GM23338 (cell line): ENCODE measurements at regions not wholly inside any gene's neighbourhood (a gene's known extent, or its start where the extent isn't known, plus 50 kb on each side); places are given as distances from the start of the nearest gene placed in this dataset.

Experiments used
- ATAC-seq: fragments of 200-7000 bp; cut with Tn5 transposase; 3 replicates; pipeline ENCODE4 v1.9.1; 2020
- DNase-seq: peaks from one replicate; pipeline ENCODE4 v3.0.0-alpha.2; 2015; ENCODE audit warnings: low spot score
- H2AFZ ChIP-seq: fragments of 200-600 bp; sonication (generic); 2 replicates; pipeline ENCODE4 v1.8.0; 2016; ENCODE audit warnings: antibody characterized with exemption, mild to moderate bottlenecking, moderate library complexity
- H3F3A ChIP-seq: fragments of 200-600 bp; sonication (generic); replicated peaks from 2 replicates; pipeline ENCODE4 v1.8.0; 2017; ENCODE audit warnings: antibody characterized with exemption, mixed run types, low read depth
- H3K27ac ChIP-seq: fragments of 200-600 bp; sonication (generic); 2 replicates; pipeline ENCODE4 v1.6.1; 2016; ENCODE audit warnings: low read depth
- H3K27me3 ChIP-seq: fragments of 200-600 bp; sonication (generic); 2 replicates; pipeline ENCODE4 v1.8.0; 2016; ENCODE audit warnings: mild to moderate bottlenecking, mixed run types, moderate library complexity; ENCODE audit not compliant: insufficient read depth
- H3K36me3 ChIP-seq: fragments of 200-600 bp; sonication (generic); 2 replicates; pipeline ENCODE4 v1.8.0; 2016; ENCODE audit warnings: mild to moderate bottlenecking; ENCODE audit not compliant: insufficient read depth
- H3K4me1 ChIP-seq: fragments of 200-600 bp; sonication (generic); 2 replicates; pipeline ENCODE4 v1.8.0; 2016; ENCODE audit warnings: mild to moderate bottlenecking, moderate library complexity; ENCODE audit not compliant: insufficient read depth
- H3K4me2 ChIP-seq: fragments of 200-600 bp; sonication (generic); 2 replicates; pipeline ENCODE4 v1.7.1; 2017; ENCODE audit warnings: mixed run types
- H3K4me3 ChIP-seq: fragments of 200-600 bp; sonication (generic); 2 replicates; pipeline ENCODE4 v1.6.1; 2016; ENCODE audit warnings: mixed run types
- H3K79me2 ChIP-seq: fragments of 200-600 bp; sonication (generic); replicated peaks from 2 replicates; pipeline ENCODE4 v1.8.0; 2017; ENCODE audit warnings: mild to moderate bottlenecking; ENCODE audit not compliant: insufficient read depth
- H3K9me2 ChIP-seq: fragments of 200-600 bp; sonication (generic); 2 replicates; pipeline ENCODE4 v1.8.0; 2017; ENCODE audit not compliant: insufficient read depth
- H4K20me1 ChIP-seq: fragments of 200-600 bp; sonication (generic); replicated peaks from 2 replicates; pipeline ENCODE4 v1.8.0; 2017; ENCODE audit warnings: mild to moderate bottlenecking; ENCODE audit not compliant: insufficient read depth
- H3K27ac Mint-ChIP-seq: 2 replicates; pipeline ENCODE4 v1.8.0; 2020; ENCODE audit warnings: inconsistent platforms, mild to moderate bottlenecking, moderate library complexity, mixed read lengths
- H3K27me3 Mint-ChIP-seq: 3 replicates; pipeline ENCODE4 v1.8.0; 2022; ENCODE audit warnings: low read depth, mild to moderate bottlenecking, moderate library complexity, mixed read lengths, inconsistent platforms; ENCODE audit not compliant: insufficient read depth, poor library complexity
- H3K36me3 Mint-ChIP-seq: 3 replicates; pipeline ENCODE4 v1.8.0; 2021; ENCODE audit warnings: low read depth, mild to moderate bottlenecking, inconsistent platforms, moderate library complexity, mixed read lengths
- H3K4me1 Mint-ChIP-seq: 3 replicates; pipeline ENCODE4 v1.8.0; 2020; ENCODE audit warnings: mild to moderate bottlenecking, inconsistent platforms, mixed read lengths
- H3K4me3 Mint-ChIP-seq: 3 replicates; pipeline ENCODE4 v1.8.0; 2021; ENCODE audit warnings: moderate library complexity, mild to moderate bottlenecking, inconsistent platforms, mixed read lengths
- H3K9me3 Mint-ChIP-seq: 3 replicates; pipeline ENCODE4 v1.8.0; 2020; ENCODE audit warnings: moderate library complexity, mild to moderate bottlenecking, inconsistent platforms, mixed read lengths
- CREB1 ChIP-seq: fragments of 250-450 bp; sonication (Bioruptor Pico); IDR thresholded peaks from 2 replicates; pipeline ENCODE4 v1.5.0; 2020; ENCODE audit warnings: low read depth, mild to moderate bottlenecking, moderate library complexity
- EZH2 ChIP-seq: fragments of 200-600 bp; sonication (generic); IDR thresholded peaks from one replicate; pipeline ENCODE4 v1.8.0; 2017; ENCODE audit warnings: antibody characterized with exemption, mild to moderate bottlenecking, low read depth; ENCODE audit not compliant: unreplicated experiment
- EZH2phosphoT487 ChIP-seq: fragments of 200-600 bp; sonication (generic); IDR thresholded peaks from one replicate; pipeline ENCODE4 v1.8.1; 2018; ENCODE audit warnings: antibody characterized with exemption; ENCODE audit not compliant: unreplicated experiment
- JUNB ChIP-seq: IDR thresholded peaks from one replicate; pipeline ENCODE4 v1.6.1; 2016; ENCODE audit warnings: antibody characterized with exemption; ENCODE audit not compliant: unreplicated experiment
- NANOG ChIP-seq: IDR thresholded peaks from 2 replicates; pipeline ENCODE4 v1.6.1; 2016; ENCODE audit warnings: antibody characterized with exemption, borderline replicate concordance
- POLR2AphosphoS5 ChIP-seq: IDR thresholded peaks from 2 replicates; pipeline ENCODE4 v1.6.1; 2016; ENCODE audit warnings: antibody characterized with exemption, low read depth
- REST ChIP-seq: IDR thresholded peaks from one replicate; pipeline ENCODE4 v1.6.1; 2018; ENCODE audit warnings: antibody characterized with exemption; ENCODE audit not compliant: unreplicated experiment
- STAT1 ChIP-seq: IDR thresholded peaks from one replicate; pipeline ENCODE4 v1.6.1; 2016; ENCODE audit warnings: antibody characterized with exemption; ENCODE audit not compliant: unreplicated experiment
- ZNF114 ChIP-seq: fragments of 250-450 bp; sonication (Bioruptor Pico); IDR thresholded peaks from 2 replicates; pipeline ENCODE4 v1.5.0; 2020; ENCODE audit warnings: mild to moderate bottlenecking, moderate library complexity
- ZNF331 ChIP-seq: fragments of 250-450 bp; sonication (Bioruptor Pico); IDR thresholded peaks from 2 replicates; pipeline ENCODE4 v1.5.0; 2020; ENCODE audit warnings: low read depth, mild to moderate bottlenecking, moderate library complexity
- TF ChIP-seq, protein P1 (sequence below): IDR thresholded peaks from 2 replicates; pipeline ENCODE4 v1.6.1; 2016; ENCODE audit warnings: antibody characterized with exemption
- TF ChIP-seq, protein P2 (sequence below), 2 experiments: fragments of 200-600 bp in 1 of 2; sonication (generic) in 1 of 2; conservative IDR thresholded peaks; 2 replicates each; pipeline versions ENCODE4 v1.5.1 to v1.6.1; 2016 to 2017; ENCODE audit warnings: antibody characterized with exemption in 2 of 2, low read depth in 2 of 2, mild to moderate bottlenecking in 2 of 2, moderate library complexity in 1 of 2
- TF ChIP-seq, protein P3 (sequence below): fragments of 250-450 bp; sonication (Bioruptor Pico); IDR thresholded peaks from 2 replicates; pipeline ENCODE4 v1.5.0; 2020; ENCODE audit warnings: mild to moderate bottlenecking, moderate library complexity

DNA sequence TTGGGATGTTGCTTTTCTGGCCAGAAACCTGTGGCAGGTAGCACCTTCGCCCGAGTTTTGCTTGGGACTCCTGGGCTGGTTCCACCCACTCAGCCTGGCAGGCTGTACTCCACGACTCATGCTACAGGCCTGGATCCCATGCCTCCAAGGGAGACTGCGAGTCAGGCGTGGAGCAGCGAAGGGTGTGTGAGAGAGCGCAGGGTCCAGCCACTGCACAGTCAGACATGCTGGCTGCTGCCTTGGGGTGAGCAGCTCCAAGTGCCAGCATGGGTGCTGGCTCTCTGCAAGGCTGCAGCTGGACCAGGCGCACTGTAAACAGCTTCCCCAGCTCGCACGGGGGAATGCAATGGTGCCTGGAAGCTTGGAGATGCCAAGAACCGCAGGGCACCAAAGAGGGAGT is 249.6 kb upstream of the EDIL3 start:
- H3K27ac Mint-ChIP-seq = no peak overlapping the region; the same call in 1 of the 2 replicates
- peaks cover 2% of the 10 kb centered on the region for H3K27me3 Mint-ChIP-seq
- no peaks in the 10 kb centered on the region for H4K20me1 ChIP-seq
- H3K27me3 ChIP-seq = no peaks in the 10 kb centered on the region
- no peaks in the 10 kb centered on the region for H3K79me2 ChIP-seq
- H3K4me2 ChIP-seq = no peak overlapping the region
- H3K4me1 ChIP-seq = no peaks in the 10 kb centered on the region; the same call in 1 of the 2 replicates
- no peak overlapping the region for H3K27ac ChIP-seq
- no peaks in the 10 kb centered on the region for H3K36me3 Mint-ChIP-seq
- no peaks in the 10 kb centered on the region for H3K36me3 ChIP-seq
- no peak for DNase-seq
- peaks cover 8% of the 10 kb centered on the region; the same call in 1 of the 3 replicates for H3K4me1 Mint-ChIP-seq
- H2AFZ ChIP-seq = peak overlapping the region; percentile 89
- H3K4me3 ChIP-seq = no peak overlapping the region
- no peaks in the 10 kb centered on the region; the same call in 2 of the 3 replicates for H3K9me3 Mint-ChIP-seq
- H3K4me3 Mint-ChIP-seq = no peak overlapping the region
- TF ChIP-seq POLR2AphosphoS5 (no peak), JUNB (no peak), ZNF331 (CRISPR knock-in tag) (no peak), REST (no peak), ZNF114 (CRISPR knock-in tag) (no peak), CREB1 (CRISPR knock-in tag) (no peak), EZH2phosphoT487 (no peak), STAT1 (no peak), NANOG (no peak), EZH2 (no peak)
- TF ChIP-seq, protein P1, sequence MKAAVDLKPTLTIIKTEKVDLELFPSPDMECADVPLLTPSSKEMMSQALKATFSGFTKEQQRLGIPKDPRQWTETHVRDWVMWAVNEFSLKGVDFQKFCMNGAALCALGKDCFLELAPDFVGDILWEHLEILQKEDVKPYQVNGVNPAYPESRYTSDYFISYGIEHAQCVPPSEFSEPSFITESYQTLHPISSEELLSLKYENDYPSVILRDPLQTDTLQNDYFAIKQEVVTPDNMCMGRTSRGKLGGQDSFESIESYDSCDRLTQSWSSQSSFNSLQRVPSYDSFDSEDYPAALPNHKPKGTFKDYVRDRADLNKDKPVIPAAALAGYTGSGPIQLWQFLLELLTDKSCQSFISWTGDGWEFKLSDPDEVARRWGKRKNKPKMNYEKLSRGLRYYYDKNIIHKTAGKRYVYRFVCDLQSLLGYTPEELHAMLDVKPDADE = no peak
- TF ChIP-seq, protein P2, sequence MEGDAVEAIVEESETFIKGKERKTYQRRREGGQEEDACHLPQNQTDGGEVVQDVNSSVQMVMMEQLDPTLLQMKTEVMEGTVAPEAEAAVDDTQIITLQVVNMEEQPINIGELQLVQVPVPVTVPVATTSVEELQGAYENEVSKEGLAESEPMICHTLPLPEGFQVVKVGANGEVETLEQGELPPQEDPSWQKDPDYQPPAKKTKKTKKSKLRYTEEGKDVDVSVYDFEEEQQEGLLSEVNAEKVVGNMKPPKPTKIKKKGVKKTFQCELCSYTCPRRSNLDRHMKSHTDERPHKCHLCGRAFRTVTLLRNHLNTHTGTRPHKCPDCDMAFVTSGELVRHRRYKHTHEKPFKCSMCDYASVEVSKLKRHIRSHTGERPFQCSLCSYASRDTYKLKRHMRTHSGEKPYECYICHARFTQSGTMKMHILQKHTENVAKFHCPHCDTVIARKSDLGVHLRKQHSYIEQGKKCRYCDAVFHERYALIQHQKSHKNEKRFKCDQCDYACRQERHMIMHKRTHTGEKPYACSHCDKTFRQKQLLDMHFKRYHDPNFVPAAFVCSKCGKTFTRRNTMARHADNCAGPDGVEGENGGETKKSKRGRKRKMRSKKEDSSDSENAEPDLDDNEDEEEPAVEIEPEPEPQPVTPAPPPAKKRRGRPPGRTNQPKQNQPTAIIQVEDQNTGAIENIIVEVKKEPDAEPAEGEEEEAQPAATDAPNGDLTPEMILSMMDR (conservative IDR thresholded peaks at IDR 0.05; ENCODE audit: low read depth in 2 of 2) = no peak
- TF ChIP-seq, protein P3, sequence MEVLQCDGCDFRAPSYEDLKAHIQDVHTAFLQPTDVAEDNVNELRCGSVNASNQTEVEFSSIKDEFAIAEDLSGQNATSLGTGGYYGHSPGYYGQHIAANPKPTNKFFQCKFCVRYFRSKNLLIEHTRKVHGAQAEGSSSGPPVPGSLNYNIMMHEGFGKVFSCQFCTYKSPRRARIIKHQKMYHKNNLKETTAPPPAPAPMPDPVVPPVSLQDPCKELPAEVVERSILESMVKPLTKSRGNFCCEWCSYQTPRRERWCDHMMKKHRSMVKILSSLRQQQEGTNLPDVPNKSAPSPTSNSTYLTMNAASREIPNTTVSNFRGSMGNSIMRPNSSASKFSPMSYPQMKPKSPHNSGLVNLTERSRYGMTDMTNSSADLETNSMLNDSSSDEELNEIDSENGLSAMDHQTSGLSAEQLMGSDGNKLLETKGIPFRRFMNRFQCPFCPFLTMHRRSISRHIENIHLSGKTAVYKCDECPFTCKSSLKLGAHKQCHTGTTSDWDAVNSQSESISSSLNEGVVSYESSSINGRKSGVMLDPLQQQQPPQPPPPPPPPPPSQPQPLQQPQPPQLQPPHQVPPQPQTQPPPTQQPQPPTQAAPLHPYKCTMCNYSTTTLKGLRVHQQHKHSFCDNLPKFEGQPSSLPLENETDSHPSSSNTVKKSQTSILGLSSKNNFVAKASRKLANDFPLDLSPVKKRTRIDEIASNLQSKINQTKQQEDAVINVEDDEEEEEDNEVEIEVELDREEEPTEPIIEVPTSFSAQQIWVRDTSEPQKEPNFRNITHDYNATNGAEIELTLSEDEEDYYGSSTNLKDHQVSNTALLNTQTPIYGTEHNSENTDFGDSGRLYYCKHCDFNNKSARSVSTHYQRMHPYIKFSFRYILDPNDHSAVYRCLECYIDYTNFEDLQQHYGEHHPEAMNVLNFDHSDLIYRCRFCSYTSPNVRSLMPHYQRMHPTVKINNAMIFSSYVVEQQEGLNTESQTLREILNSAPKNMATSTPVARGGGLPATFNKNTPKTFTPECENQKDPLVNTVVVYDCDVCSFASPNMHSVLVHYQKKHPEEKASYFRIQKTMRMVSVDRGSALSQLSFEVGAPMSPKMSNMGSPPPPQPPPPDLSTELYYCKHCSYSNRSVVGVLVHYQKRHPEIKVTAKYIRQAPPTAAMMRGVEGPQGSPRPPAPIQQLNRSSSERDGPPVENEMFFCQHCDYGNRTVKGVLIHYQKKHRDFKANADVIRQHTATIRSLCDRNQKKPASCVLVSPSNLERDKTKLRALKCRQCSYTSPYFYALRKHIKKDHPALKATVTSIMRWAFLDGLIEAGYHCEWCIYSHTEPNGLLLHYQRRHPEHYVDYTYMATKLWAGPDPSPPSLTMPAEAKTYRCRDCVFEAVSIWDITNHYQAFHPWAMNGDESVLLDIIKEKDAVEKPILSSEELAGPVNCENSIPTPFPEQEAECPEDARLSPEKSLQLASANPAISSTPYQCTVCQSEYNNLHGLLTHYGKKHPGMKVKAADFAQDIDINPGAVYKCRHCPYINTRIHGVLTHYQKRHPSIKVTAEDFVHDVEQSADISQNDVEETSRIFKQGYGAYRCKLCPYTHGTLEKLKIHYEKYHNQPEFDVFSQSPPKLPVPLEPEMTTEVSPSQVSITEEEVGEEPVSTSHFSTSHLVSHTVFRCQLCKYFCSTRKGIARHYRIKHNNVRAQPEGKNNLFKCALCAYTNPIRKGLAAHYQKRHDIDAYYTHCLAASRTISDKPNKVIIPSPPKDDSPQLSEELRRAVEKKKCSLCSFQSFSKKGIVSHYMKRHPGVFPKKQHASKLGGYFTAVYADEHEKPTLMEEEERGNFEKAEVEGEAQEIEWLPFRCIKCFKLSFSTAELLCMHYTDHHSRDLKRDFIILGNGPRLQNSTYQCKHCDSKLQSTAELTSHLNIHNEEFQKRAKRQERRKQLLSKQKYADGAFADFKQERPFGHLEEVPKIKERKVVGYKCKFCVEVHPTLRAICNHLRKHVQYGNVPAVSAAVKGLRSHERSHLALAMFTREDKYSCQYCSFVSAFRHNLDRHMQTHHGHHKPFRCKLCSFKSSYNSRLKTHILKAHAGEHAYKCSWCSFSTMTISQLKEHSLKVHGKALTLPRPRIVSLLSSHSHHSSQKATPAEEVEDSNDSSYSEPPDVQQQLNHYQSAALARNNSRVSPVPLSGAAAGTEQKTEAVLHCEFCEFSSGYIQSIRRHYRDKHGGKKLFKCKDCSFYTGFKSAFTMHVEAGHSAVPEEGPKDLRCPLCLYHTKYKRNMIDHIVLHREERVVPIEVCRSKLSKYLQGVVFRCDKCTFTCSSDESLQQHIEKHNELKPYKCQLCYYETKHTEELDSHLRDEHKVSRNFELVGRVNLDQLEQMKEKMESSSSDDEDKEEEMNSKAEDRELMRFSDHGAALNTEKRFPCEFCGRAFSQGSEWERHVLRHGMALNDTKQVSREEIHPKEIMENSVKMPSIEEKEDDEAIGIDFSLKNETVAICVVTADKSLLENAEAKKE (CRISPR knock-in tag) = no peak
- no peaks in the 10 kb centered on the region for H3K9me2 ChIP-seq
- peak; percentile 25; the same call in 1 of the 3 replicates for ATAC-seq
- H3F3A ChIP-seq = no peaks in the 10 kb centered on the region
